T47D (cell line): ENCODE measurements at regions not wholly inside any gene's neighbourhood (a gene's known extent, or its start where the extent isn't known, plus 50 kb on each side); places are given as distances from the start of the nearest gene placed in this dataset.
"Not testable (repeated sequence)": the region's sequence is repeated elsewhere in the genome, so short reads cannot be mapped to it uniquely, and the experiment has no call there.

Source experiments
- DNase-seq, 2 experiments: peaks; one replicate each; pipeline versions ENCODE4 v3.0.0 to v3.0.0-alpha.2; 2011 to 2012; ENCODE audit warnings: low read depth in 1 of 2, low spot score in 1 of 2
- JUND ChIP-seq: IDR thresholded peaks from 2 replicates; pipeline ENCODE4 v1.6.1; 2012; ENCODE audit warnings: low read depth
- in situ Hi-C: cut with HindIII; loops from 2 replicates; pipeline ENCODE4 v1.10.0; 2016; ENCODE audit warnings: low sequenced_read_pairs, low pct_unique_long_range_greater_than_20kb

DNA sequence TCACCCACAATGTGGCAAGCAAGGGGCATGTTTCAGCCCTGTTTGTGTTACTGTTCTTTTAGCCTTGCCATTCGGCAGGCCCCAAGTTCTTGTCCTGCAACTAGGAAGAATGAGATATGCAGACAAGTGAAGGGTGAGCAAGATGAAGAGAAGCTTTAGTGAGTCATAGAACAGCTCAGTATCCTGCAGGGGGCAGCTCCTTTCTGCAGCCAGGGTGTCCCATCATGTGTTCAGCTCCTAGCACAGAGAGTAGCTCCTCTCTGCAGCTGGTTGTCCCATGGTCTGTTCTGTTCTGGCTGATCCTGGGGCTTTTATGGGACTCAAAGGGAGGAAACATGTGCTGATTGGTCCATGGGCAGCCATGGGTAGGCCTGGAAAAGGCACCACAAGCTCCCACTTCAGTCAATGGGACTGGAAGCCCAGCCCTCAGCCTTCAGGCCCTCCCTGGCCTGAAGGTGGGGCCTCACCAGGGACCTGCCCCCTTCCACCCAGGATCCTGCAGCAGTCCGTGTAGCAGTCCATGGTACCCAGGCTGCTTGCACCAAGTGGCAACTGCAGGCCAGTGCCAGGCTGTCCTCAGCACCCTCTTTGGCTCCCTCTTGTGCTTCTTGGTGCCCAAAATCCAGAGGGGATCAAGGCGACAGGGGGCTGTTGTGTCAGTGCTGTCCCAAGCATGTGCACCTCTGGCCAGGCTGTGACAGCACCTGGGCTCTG, 326.4 kb downstream of the NR4A2 start:
- TF ChIP-seq JUND, result no peak
- in situ Hi-C loops, result no loop called here
- peak in 1 of 2 experiments; percentile 27 for DNase-seq

- in situ Hi-C loops, result no loop called here
- no peak for TF ChIP-seq JUND
- DNase-seq, result no peak
Observed at GRCh38 chr2:156005531-156005930, 327.0 kb downstream of the NR4A2 start.

- TF ChIP-seq JUND, result no peak
- no peak for DNase-seq
- in situ Hi-C loops, result no loop called here
Observed at GRCh38 chr2:156004459-156004858, 328.1 kb downstream of the NR4A2 start.

GRCh38 chr2:156003780-156004179, 328.7 kb downstream of the NR4A2 start:
- DNase-seq, result no peak
- no peak for TF ChIP-seq JUND
- in situ Hi-C loops, result no loop called here

GRCh38 chr2:156001851-156002250, 330.7 kb downstream of the NR4A2 start:
- DNase-seq, result no peak
- no peak for TF ChIP-seq JUND
- in situ Hi-C loops, result no loop called here

DNA sequence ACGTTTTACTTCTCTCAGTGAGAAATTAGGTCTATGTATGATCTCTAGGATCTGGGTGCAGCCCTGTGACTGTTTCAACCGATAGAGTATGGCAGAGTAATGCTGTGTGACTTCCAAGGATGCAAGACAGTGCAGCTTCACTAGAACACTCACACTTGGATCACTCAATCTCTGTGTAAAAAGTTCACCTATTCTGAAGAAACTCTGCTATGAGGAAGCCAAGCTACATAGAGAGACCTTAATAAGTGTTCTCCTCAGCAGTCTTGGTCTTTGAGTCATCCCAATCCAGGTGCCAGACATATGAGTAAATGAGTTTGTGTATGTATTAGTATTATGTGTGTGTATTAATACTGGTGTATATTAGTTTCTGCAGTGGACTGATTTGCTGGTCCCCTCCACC, 335.0 kb downstream of the NR4A2 start:
- in situ Hi-C loops, result no loop called here
- no peak for DNase-seq
- TF ChIP-seq JUND, result no peak

DNA sequence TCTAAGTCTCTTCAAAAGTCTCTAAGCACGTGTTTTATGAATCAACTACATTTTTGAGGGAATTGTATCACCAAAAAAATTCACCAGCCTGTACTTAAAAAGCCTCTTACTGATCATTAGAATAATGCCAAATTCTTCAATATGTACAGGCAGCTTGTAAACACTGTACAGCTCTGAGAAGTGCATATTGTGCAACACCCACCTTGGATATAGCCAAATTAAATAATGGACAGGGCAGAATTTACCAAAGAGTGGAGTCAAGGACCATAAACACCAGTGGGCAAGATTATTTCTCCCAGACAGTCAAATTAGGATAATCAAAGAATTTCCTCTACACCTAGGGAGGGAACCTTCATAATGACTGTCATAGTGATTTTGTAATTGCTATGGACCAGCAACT, 338.2 kb downstream of the NR4A2 start:
- in situ Hi-C loops, result no loop called here
- DNase-seq, result no peak
- no peak for TF ChIP-seq JUND

DNA sequence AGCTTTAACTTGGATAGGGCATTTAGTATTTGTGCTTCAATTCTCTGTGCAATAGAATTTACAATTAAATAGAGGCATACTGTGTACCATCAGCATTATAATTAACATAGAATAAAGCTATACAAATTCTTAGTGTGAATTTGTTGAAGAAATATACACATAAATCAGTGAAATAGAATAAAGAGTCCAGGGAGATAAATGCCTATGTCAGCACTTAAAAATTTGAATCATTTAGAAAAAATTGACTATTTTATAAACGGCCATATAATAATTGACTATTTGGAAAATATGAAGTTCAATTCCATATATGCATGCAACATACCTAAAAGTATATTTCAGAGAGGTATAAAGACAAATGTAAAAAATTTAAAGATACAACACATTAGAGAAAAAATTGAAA, 348.7 kb downstream of the NR4A2 start:
- no peak for DNase-seq
- in situ Hi-C loops, result no loop called here
- TF ChIP-seq JUND, result no peak

DNA sequence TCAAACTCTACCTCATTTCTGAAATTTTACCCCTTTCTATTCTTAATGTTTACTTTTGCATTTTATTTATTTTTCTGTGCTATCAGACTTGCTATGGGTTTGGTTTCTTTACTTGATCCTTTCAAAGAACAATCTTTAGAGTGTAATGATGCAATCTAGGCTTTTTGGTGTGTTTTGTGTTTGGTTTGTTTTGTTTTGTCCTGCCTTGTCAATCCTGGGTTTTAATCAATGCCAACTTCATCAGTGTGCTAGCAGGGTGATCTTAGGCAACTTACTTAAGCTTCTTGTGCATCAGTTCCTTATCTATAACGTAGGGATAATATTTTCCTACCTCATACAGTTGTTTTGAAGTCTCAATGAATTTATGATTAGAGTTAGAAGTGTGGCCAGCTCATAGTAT, 350.4 kb downstream of the NR4A2 start:
- in situ Hi-C loops, result no loop called here
- no peak for TF ChIP-seq JUND
- no peak for DNase-seq

DNA sequence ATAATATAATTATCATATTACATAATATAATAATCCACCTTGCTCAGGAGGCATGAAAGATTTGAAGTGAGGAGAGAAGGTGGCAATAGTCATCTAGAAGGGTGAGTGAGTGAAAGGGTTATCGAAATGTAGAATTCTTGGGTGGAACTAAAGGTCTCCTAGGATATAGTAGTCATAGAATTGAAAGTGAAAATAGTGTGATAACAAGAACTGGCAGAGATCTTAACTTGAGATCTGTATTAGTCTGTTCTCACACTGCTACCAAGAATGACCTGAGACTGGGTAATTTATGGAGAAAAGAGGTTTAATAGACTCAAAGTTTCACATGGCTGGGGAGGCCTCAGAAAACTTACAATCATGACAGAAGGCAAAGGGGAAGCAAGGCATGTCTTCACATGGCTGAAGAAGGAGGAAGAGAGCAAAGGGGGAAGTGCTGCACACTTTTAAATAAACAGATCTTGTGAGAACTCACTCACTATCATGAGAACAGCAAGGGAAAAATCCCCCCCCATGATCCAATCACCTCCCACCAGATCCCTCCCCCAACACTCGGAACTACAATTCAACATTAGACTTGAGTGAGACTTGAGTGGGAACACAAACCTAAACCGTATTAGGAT, 351.5 kb downstream of the NR4A2 start:
- in situ Hi-C loops, result no loop called here
- DNase-seq, result no peak
- no peak for TF ChIP-seq JUND

GRCh38 chr2:155975734-155976133, 356.8 kb downstream of the NR4A2 start:
- TF ChIP-seq JUND, result no peak
- DNase-seq, result peak in 1 of 2 experiments; percentile 1
- in situ Hi-C loops, result no loop called here

DNA sequence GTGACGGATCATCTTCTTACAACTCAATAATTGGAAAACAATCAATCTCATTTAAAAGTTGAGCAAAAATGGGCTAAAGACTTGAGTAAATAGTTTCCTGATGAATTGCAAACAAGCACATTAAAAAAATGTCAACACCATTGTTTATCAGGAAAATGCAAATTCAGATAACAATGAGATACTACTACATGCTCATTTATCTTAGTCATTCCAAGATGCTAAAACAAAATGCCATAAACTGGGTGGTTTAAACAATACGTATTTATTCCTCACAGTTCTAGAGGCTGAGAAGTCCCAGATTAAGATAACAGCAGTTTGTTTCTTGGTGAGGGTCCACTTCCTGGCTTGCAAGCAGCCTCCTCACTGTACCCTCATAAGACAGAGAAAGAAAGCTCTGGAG, 359.6 kb downstream of the NR4A2 start:
- DNase-seq, result no peak
- TF ChIP-seq JUND, result no peak
- in situ Hi-C loops, result no loop called here

DNA sequence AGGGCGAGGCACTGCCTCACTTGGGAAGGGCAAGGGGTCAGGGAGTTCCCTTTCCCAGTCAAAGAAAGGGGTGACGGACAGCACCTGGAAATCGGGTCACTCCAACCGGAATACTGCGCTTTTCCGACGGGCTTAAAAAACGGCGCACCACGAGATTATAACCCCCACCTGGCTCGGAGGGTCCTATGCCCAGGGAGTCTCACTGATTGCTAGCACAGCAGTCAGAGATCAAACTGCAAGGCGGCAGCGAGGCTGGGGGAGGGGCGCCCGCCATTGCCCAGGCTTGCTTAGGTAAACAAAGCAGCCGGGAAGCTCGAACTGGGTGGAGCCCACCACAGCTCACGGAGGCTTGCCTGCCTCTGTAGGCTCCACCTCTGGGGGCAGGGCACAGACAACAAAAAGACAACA, 366.5 kb downstream of the NR4A2 start:
- DNase-seq, in situ Hi-C loops: not testable (repeated sequence)
